HepG2 (cell line): ENCODE measurements at regions not wholly inside any gene's neighbourhood (a gene's known extent, or its start where the extent isn't known, plus 50 kb on each side); places are given as distances from the start of the nearest gene placed in this dataset.

ENCODE experiments used
- ATAC-seq: fragments of 200-7000 bp; cut with Tn5 transposase; 3 replicates; pipeline ENCODE4 v1.9.1; 2020; ENCODE audit warnings: mild to moderate bottlenecking, moderate library complexity
- BruUV-seq: library from RNA; stranded (reverse); fragments of 400-500 nt; replicated peaks from 2 replicates; lab custom pipeline; 2021; lab: Mats Ljungman, UMichigan
- CTCF ChIA-PET: fragments of 300-600 bp; formaldehyde crosslinking; extraction: SDS; loops from one replicate; lab custom pipeline; 2021; ENCODE audit warnings: low total read pairs, inconsistent platforms, low intra/inter-chr PET ratio; lab: Yijun Ruan, JAX
- POLR2A ChIA-PET: fragments of 350-600 bp; sonication (Branson Sonifier 250); formaldehyde crosslinking; loops from one replicate; lab custom pipeline; 2020; ENCODE audit warnings: antibody characterized with exemption, inconsistent platforms; lab: Yijun Ruan, JAX
- DNase-seq: peaks from one replicate; pipeline ENCODE4 v3.0.0-alpha.2; 2015; ENCODE audit warnings: low spot score
- FAIRE-seq: peaks from 3 replicates; lab custom pipeline; 2011; peaks lifted over from hg19 to GRCh38; lab: Jason Lieb, UNC
- H2AFZ ChIP-seq: one replicate; pipeline ENCODE4 v1.6.1; 2011; ENCODE audit warnings: low read length, inconsistent platforms
- H3K27ac ChIP-seq: fragments of 300-600 bp; 3 replicates; pipeline ENCODE4 v1.8.0; 2011; ENCODE audit warnings: mixed run types, mild to moderate bottlenecking, mixed read lengths, low read length, inconsistent platforms; ENCODE audit not compliant: insufficient read depth; ENCODE audit errors: extremely low read length
- H3K27me3 ChIP-seq, 2 experiments: fragments of 200-600 bp in 1 of 2; 2 replicates in 1 of 2; 3 replicates in 1 of 2; pipeline versions ENCODE4 v1.6.0 to v1.8.0; 2011; ENCODE audit warnings: low read length in 2 of 2, mild to moderate bottlenecking in 2 of 2, moderate library complexity in 2 of 2, inconsistent platforms in 1 of 2; ENCODE audit not compliant: insufficient read depth in 2 of 2, control insufficient read depth in 1 of 2
- H3K36me3 ChIP-seq, 2 experiments: fragments of 200-600 bp in 1 of 2; replicated peaks in 1 of 2; 2 replicates in 1 of 2; 3 replicates in 1 of 2; pipeline versions ENCODE4 v1.5.1 to v1.8.0; 2011; ENCODE audit warnings: low read length in 2 of 2, inconsistent platforms in 1 of 2; ENCODE audit not compliant: insufficient read depth in 2 of 2, control insufficient read depth in 1 of 2
- H3K4me1 ChIP-seq: 2 replicates; pipeline ENCODE4 v1.5.1; 2012; ENCODE audit warnings: low read length, inconsistent platforms; ENCODE audit not compliant: insufficient read depth
- H3K4me2 ChIP-seq: 2 replicates; pipeline ENCODE4 v1.6.0; 2011; ENCODE audit warnings: low read depth, low read length, inconsistent platforms
- H3K4me3 ChIP-seq, 3 experiments: fragments of 200-600 bp in 1 of 3; sonication (generic), shearing (Covaris generic) in 1 of 3; replicated peaks in 1 of 3; 2 replicates each; pipeline ENCODE4 v1.5.1; 2011 to 2016; ENCODE audit warnings: low read length in 3 of 3, inconsistent platforms in 2 of 3, low read depth in 2 of 3, mild to moderate bottlenecking in 2 of 3, control low read depth in 1 of 3, mixed read lengths in 1 of 3; ENCODE audit not compliant: insufficient read depth in 1 of 3
- H3K79me2 ChIP-seq: one replicate; pipeline ENCODE4 v1.6.1; 2011; ENCODE audit warnings: low read length, inconsistent platforms; ENCODE audit not compliant: insufficient read depth
- H3K9ac ChIP-seq: 2 replicates; pipeline ENCODE4 v1.6.0; 2011; ENCODE audit warnings: mild to moderate bottlenecking, low read depth, low read length, inconsistent platforms; ENCODE audit not compliant: insufficient read depth
- H3K9me3 ChIP-seq: 2 replicates; pipeline ENCODE4 v1.5.1; 2012; ENCODE audit warnings: mild to moderate bottlenecking, low read length
- H4K20me1 ChIP-seq: 2 replicates; pipeline ENCODE4 v1.6.0; 2011; ENCODE audit warnings: inconsistent platforms, mild to moderate bottlenecking, low read length, moderate library complexity; ENCODE audit not compliant: insufficient read depth
- MTF1 ChIP-seq: sonication (generic); formaldehyde crosslinking; IDR thresholded peaks from 2 replicates; pipeline ENCODE4 v1.5.0; 2020; ENCODE audit warnings: missing genetic modification reagents
- MYNN ChIP-seq: sonication (generic); formaldehyde crosslinking; IDR thresholded peaks from 2 replicates; pipeline ENCODE4 v1.4.0; 2020; ENCODE audit warnings: mild to moderate bottlenecking, low read depth, missing genetic modification reagents
- SMAD3 ChIP-seq: sonication (generic); formaldehyde crosslinking; IDR thresholded peaks from 2 replicates; pipeline ENCODE4 v1.4.0; 2020; ENCODE audit warnings: missing genetic modification reagents
- SRSF1 ChIP-seq: fragments of 200-400 bp; formaldehyde crosslinking; optimal IDR thresholded peaks from 2 replicates; pipeline ENCODE3; 2017; ENCODE audit warnings: mild to moderate bottlenecking, low read depth, low read length, moderate library complexity
- TAF1 ChIP-seq: sonication (generic); formaldehyde crosslinking; IDR thresholded peaks from 2 replicates; pipeline ENCODE4 v1.4.0; 2020; ENCODE audit warnings: missing genetic modification reagents
- TOE1 ChIP-seq: sonication (generic); formaldehyde crosslinking; IDR thresholded peaks from 2 replicates; pipeline ENCODE4 v1.4.0; 2020; ENCODE audit warnings: mild to moderate bottlenecking, missing genetic modification reagents
- ZNF607 ChIP-seq: sonication (generic); formaldehyde crosslinking; IDR thresholded peaks from 2 replicates; pipeline ENCODE4 v1.5.1; 2020; ENCODE audit warnings: missing genetic modification reagents, mild to moderate bottlenecking, borderline replicate concordance
- ZSCAN12 ChIP-seq: sonication (generic); formaldehyde crosslinking; IDR thresholded peaks from 2 replicates; pipeline ENCODE4 v1.9.0; 2021; ENCODE audit warnings: mild to moderate bottlenecking, missing genetic modification reagents
- WGBS: methylation state at CpG from one replicate; pipeline ENCODE4 v1.1.6; 2017; ENCODE audit warnings: low lambda C conversion rate; 5-methylcytosine and 5-hydroxymethylcytosine counted together
- in situ Hi-C: cut with HindIII; loops from 2 replicates; pipeline ENCODE4 v1.10.0; 2017; ENCODE audit warnings: low pct_unique_long_range_greater_than_20kb; ENCODE audit not compliant: extremely low pct_ligation_motif_present
- intact Hi-C: fragments of 100-400 bp; cut with micrococcal nuclease; formaldehyde crosslinking; loops from one replicate; pipeline ENCODE4 v1.10.0; 2022; ENCODE audit not compliant: unreplicated experiment
- TF ChIP-seq, protein P1 (sequence below): sonication (generic); formaldehyde crosslinking; IDR thresholded peaks from 2 replicates; pipeline ENCODE4 v1.4.0; 2020; ENCODE audit warnings: mild to moderate bottlenecking, missing genetic modification reagents

DNA sequence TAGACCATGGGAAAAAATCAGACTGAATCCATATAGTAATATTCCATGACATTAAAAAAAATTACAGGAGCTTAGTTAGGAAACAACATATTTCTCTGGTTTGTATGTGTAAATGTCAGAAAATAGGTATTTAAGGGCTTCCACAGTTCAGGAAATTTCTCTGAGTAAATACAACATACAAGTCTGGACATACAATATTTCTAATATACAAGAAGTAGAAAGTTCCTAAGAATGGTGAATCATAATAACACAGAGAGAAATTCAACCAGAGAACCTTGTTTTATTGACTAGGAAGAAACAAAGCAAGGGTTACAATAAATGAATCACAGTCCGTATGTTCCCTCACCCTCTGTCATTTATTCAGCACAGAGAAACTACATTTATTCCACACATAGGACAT, 532.7 kb upstream of the FAT3 start:
- BruUV-seq = no TSS peak
- in situ Hi-C loops (no loop called here), intact Hi-C loops (no loop called here)
- DNase-seq (no peak), ATAC-seq (no peak), FAIRE-seq (no peak)
- Histone ChIP-seq H4K20me1 (no peaks in the 10 kb centered on the region), H3K9ac (no peak overlapping the region), H3K4me1 (no peaks in the 10 kb centered on the region), H2AFZ (no peak overlapping the region), H3K4me3 (no peak overlapping the region), H3K4me2 (no peak overlapping the region), H3K36me3 (no peaks in the 10 kb centered on the region), H3K27me3 (no peaks in the 10 kb centered on the region), H3K9me3 (peaks cover 19% of the 10 kb centered on the region), H3K27ac (no peak overlapping the region), H3K79me2 (no peaks in the 10 kb centered on the region)
- ChIA-PET POLR2A (no interaction called here), CTCF (no interaction called here)
- 4% methylated on average over 1 of the region's 1 CpG for WGBS
- TF ChIP-seq MTF1 (CRISPR knock-in tag) (no peak), SRSF1 (no peak), MYNN (CRISPR knock-in tag) (no peak), TAF1 (CRISPR knock-in tag) (no peak), TOE1 (CRISPR knock-in tag) (no peak), SMAD3 (no peak), ZNF607 (CRISPR knock-in tag) (no peak), ZSCAN12 (no peak)
- TF ChIP-seq, protein P1, sequence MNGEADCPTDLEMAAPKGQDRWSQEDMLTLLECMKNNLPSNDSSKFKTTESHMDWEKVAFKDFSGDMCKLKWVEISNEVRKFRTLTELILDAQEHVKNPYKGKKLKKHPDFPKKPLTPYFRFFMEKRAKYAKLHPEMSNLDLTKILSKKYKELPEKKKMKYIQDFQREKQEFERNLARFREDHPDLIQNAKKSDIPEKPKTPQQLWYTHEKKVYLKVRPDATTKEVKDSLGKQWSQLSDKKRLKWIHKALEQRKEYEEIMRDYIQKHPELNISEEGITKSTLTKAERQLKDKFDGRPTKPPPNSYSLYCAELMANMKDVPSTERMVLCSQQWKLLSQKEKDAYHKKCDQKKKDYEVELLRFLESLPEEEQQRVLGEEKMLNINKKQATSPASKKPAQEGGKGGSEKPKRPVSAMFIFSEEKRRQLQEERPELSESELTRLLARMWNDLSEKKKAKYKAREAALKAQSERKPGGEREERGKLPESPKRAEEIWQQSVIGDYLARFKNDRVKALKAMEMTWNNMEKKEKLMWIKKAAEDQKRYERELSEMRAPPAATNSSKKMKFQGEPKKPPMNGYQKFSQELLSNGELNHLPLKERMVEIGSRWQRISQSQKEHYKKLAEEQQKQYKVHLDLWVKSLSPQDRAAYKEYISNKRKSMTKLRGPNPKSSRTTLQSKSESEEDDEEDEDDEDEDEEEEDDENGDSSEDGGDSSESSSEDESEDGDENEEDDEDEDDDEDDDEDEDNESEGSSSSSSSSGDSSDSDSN (CRISPR knock-in tag) = no peak
